K562 (cell line): ENCODE measurements at regions not wholly inside any gene's neighbourhood (a gene's known extent, or its start where the extent isn't known, plus 50 kb on each side); places are given as distances from the start of the nearest gene placed in this dataset.

Source experiments
- ATF3 ChIP-seq, 2 experiments: fragments of 450-650 bp in 1 of 2; sonication (generic) in 1 of 2; formaldehyde crosslinking in 1 of 2; IDR thresholded peaks in 1 of 2; conservative IDR thresholded peaks in 1 of 2; 2 replicates each; pipeline versions ENCODE4 v1.6.1 to v1.8.1; 2016 to 2023; ENCODE audit warnings: mild to moderate bottlenecking in 2 of 2, moderate library complexity in 2 of 2, inconsistent platforms in 1 of 2, missing genetic modification reagents in 1 of 2

DNA sequence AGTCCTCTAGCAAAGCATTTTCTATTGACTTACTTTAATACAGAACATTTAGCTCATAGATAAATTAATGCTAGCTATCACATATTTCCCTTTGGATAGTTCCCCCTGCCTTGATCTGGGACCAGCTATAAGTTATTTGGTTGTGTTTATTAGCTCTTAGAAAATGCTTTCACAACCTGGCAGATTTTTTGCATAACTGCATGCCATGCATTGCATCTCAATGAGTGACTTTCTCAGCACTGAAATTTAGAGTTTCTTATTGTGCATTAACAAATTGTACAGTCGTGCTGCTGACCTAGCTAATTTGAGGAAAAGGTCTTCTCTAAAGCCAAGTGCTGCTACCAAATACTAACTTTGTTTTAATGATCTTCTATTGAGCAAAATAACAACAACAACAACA is 164.8 kb downstream of the PLPPR5 start (continued):
- no peak for TF ChIP-seq ATF3 (IDR thresholded peaks at IDR 0.05)
- no peak for TF ChIP-seq ATF3 (CRISPR knock-in tag; conservative IDR thresholded peaks at IDR 0.05)
